Endodermal cell (in vitro differentiated cells): ENCODE measurements at regions not wholly inside any gene's neighbourhood (a gene's known extent, or its start where the extent isn't known, plus 50 kb on each side); places are given as distances from the start of the nearest gene placed in this dataset.
A peak's percentile ranks its signal among the peaks of the same experiment; 100 is the strongest.

Source experiments
- DNase-seq: peaks from one replicate; pipeline ENCODE4 v3.0.0-alpha.2; 2017
- H3K27ac ChIP-seq: 2 replicates; pipeline ENCODE4 v1.5.1; 2013; ENCODE audit warnings: mild to moderate bottlenecking, low read depth, low read length, moderate library complexity
- H3K27me3 ChIP-seq: 2 replicates; pipeline ENCODE4 v1.6.1; 2013; ENCODE audit warnings: mild to moderate bottlenecking, low read length, moderate library complexity; ENCODE audit not compliant: insufficient read depth, control insufficient read depth, poor library complexity, severe bottlenecking
- H3K36me3 ChIP-seq: 2 replicates; pipeline ENCODE4 v1.7.0; 2013; ENCODE audit warnings: mild to moderate bottlenecking, low read length, moderate library complexity; ENCODE audit not compliant: control insufficient read depth, insufficient read depth
- H3K4me1 ChIP-seq: one replicate; pipeline ENCODE4 v1.7.0; 2013; ENCODE audit warnings: low read length; ENCODE audit not compliant: control insufficient read depth, insufficient read depth
- H3K4me3 ChIP-seq: 2 replicates; pipeline ENCODE4 v1.5.1; 2013; ENCODE audit warnings: mild to moderate bottlenecking, low read length, moderate library complexity
- H3K9ac ChIP-seq: 2 replicates; pipeline ENCODE4 v1.6.1; 2013; ENCODE audit warnings: mild to moderate bottlenecking, low read length, moderate library complexity; ENCODE audit not compliant: poor library complexity, severe bottlenecking; ENCODE audit errors: extremely low read depth
- H3K9me3 ChIP-seq: 2 replicates; pipeline ENCODE4 v1.6.1; 2013; ENCODE audit warnings: mild to moderate bottlenecking, low read length, moderate library complexity; ENCODE audit not compliant: control insufficient read depth
- H3K27ac Mint-ChIP-seq: 2 replicates; pipeline ENCODE4 v1.8.0; 2020; ENCODE audit warnings: mixed read lengths
- H3K27me3 Mint-ChIP-seq: 2 replicates; pipeline ENCODE4 v1.8.0; 2021; ENCODE audit warnings: mild to moderate bottlenecking, mixed read lengths; ENCODE audit not compliant: insufficient read depth
- H3K36me3 Mint-ChIP-seq: 2 replicates; pipeline ENCODE4 v1.8.0; 2020; ENCODE audit warnings: low read depth, mixed read lengths
- H3K4me1 Mint-ChIP-seq: 2 replicates; pipeline ENCODE4 v1.8.0; 2020; ENCODE audit warnings: mixed read lengths
- H3K4me3 Mint-ChIP-seq: 2 replicates; pipeline ENCODE4 v1.8.0; 2020; ENCODE audit warnings: mild to moderate bottlenecking, moderate library complexity, mixed read lengths
- H3K9me3 Mint-ChIP-seq: 2 replicates; pipeline ENCODE4 v1.8.0; 2020; ENCODE audit warnings: mild to moderate bottlenecking, mixed read lengths
- CTCF ChIP-seq: fragments of 200-600 bp; sonication (generic); conservative IDR thresholded peaks from 2 replicates; pipeline ENCODE4 v1.5.0; 2021; ENCODE audit warnings: antibody characterized with exemption, mild to moderate bottlenecking
- WGBS, 2 experiments: methylation state at CpG; one replicate each; pipeline versions ENCODE4 v1.1.5 to v1.1.7; 2013; ENCODE audit warnings: missing lambda C conversion rate in 2 of 2, mixed read lengths in 1 of 2; ENCODE audit not compliant: insufficient coverage in 1 of 2, insufficient read length in 1 of 2; 5-methylcytosine and 5-hydroxymethylcytosine counted together

- H3K9me3 Mint-ChIP-seq: no peaks in the 10 kb centered on the region
- H3K27ac Mint-ChIP-seq: peak overlapping the region; percentile 74
- peaks cover 60% of the 10 kb centered on the region for H3K4me1 Mint-ChIP-seq
- no peaks in the 10 kb centered on the region for H3K27me3 Mint-ChIP-seq
- H3K9ac ChIP-seq: no peak overlapping the region
- H3K4me3 ChIP-seq: no peak overlapping the region
- no peaks in the 10 kb centered on the region for H3K27me3 ChIP-seq
- peak; percentile 80 for DNase-seq
- no peaks in the 10 kb centered on the region for H3K36me3 ChIP-seq
- H3K36me3 Mint-ChIP-seq: no peaks in the 10 kb centered on the region
- 38 to 64% methylated on average over 3 to 7 of the region's 7 CpGs for WGBS, 2 experiments
- peaks cover 11% of the 10 kb centered on the region for H3K9me3 ChIP-seq
- TF ChIP-seq CTCF: no peak
- H3K27ac ChIP-seq: no peak overlapping the region
- H3K4me1 ChIP-seq: peaks cover 6% of the 10 kb centered on the region
- no peak overlapping the region for H3K4me3 Mint-ChIP-seq
Observed at GRCh38 chr5:124277767-124278545, 468.5 kb downstream of the ZNF608 start.

- H3K9ac ChIP-seq: no peak overlapping the region
- H3K27ac ChIP-seq: no peak overlapping the region
- Mint-ChIP-seq H3K27ac (no peak overlapping the region), H3K9me3 (no peaks in the 10 kb centered on the region), H3K4me1 (peaks cover 52% of the 10 kb centered on the region), H3K36me3 (no peaks in the 10 kb centered on the region), H3K4me3 (no peak overlapping the region), H3K27me3 (no peaks in the 10 kb centered on the region)
- peaks cover 4% of the 10 kb centered on the region for H3K4me1 ChIP-seq
- 84% methylated on average over 3 of the region's 3 CpGs; no CpG with 5 or more reads in 1 of the 2 experiments for WGBS, 2 experiments
- DNase-seq: no peak
- peak overlapping the region; percentile 32 for H3K4me3 ChIP-seq
- H3K9me3 ChIP-seq: peaks cover 11% of the 10 kb centered on the region
- no peaks in the 10 kb centered on the region for H3K36me3 ChIP-seq
- TF ChIP-seq CTCF: no peak
- H3K27me3 ChIP-seq: no peaks in the 10 kb centered on the region
Observed at GRCh38 chr5:124276166-124276565, 470.3 kb downstream of the ZNF608 start.

- Histone ChIP-seq H3K9me3 (peaks cover 11% of the 10 kb centered on the region), H3K4me1 (no peaks in the 10 kb centered on the region), H3K27ac (no peak overlapping the region), H3K4me3 (no peak overlapping the region), H3K9ac (no peak overlapping the region), H3K36me3 (no peaks in the 10 kb centered on the region), H3K27me3 (no peaks in the 10 kb centered on the region)
- Mint-ChIP-seq H3K27ac (peak overlapping the region; percentile 15), H3K9me3 (no peaks in the 10 kb centered on the region), H3K27me3 (no peaks in the 10 kb centered on the region), H3K4me1 (peaks cover 44% of the 10 kb centered on the region), H3K4me3 (no peak overlapping the region), H3K36me3 (no peaks in the 10 kb centered on the region)
- 92% methylated on average over 2 of the region's 2 CpGs; no CpG with 5 or more reads in 1 of the 2 experiments for WGBS, 2 experiments
- no peak for TF ChIP-seq CTCF
- DNase-seq: no peak
Observed at GRCh38 chr5:124274949-124275348, 471.5 kb downstream of the ZNF608 start.
